ENCODE measurements at regions not wholly inside any gene's neighbourhood (a gene's known extent, or its start where the extent isn't known, plus 50 kb on each side); places are given as distances from the start of the nearest gene placed in this dataset.
"Not testable (repeated sequence)": the region's sequence is repeated elsewhere in the genome, so short reads cannot be mapped to it uniquely, and the experiment has no call there.

GRCh38 chr7:3138206-3138605, 94.5 kb upstream of the CARD11 start:
- no peak for DNase-seq (ENCODE audit: low spot score)

GRCh38 chr7:3138997-3139396, 95.3 kb upstream of the CARD11 start:
- no peak for DNase-seq (ENCODE audit: low spot score)

- DNase-seq (ENCODE audit: low spot score), result no peak
Observed at GRCh38 chr7:3140834-3141233, 97.2 kb upstream of the CARD11 start.

GRCh38 chr7:3141326-3141725, 97.7 kb upstream of the CARD11 start:
- DNase-seq (ENCODE audit: low spot score), result no peak

- DNase-seq (ENCODE audit: low spot score), result no peak
Observed at GRCh38 chr7:3143869-3144775, 100.5 kb upstream of the CARD11 start.

GRCh38 chr7:3144776-3145125, 101.1 kb upstream of the CARD11 start:
- DNase-seq (ENCODE audit: low spot score), result not testable (repeated sequence)

GRCh38 chr7:3146571-3147226, 103.0 kb upstream of the CARD11 start:
- no peak for DNase-seq (ENCODE audit: low spot score)

- DNase-seq (ENCODE audit: low spot score), result not testable (repeated sequence)
Observed at GRCh38 chr7:3148471-3148870, 104.8 kb upstream of the CARD11 start.

- DNase-seq (ENCODE audit: low spot score), result no peak
Observed at GRCh38 chr7:3149231-3149995, 105.7 kb upstream of the CARD11 start.

- DNase-seq (ENCODE audit: low spot score), result no peak
Observed at GRCh38 chr7:3150027-3150426, 106.4 kb upstream of the CARD11 start.

GRCh38 chr7:3151784-3152183, 108.1 kb upstream of the CARD11 start:
- no peak for DNase-seq (ENCODE audit: low spot score)

GRCh38 chr7:3152714-3153113, 109.0 kb upstream of the CARD11 start:
- DNase-seq (ENCODE audit: low spot score), result no peak

GRCh38 chr7:3153118-3153517, 109.5 kb upstream of the CARD11 start:
- DNase-seq (ENCODE audit: low spot score), result no peak

GRCh38 chr7:3154317-3154716, 110.7 kb upstream of the CARD11 start:
- no peak for DNase-seq (ENCODE audit: low spot score)

- peak; percentile 81 for DNase-seq (ENCODE audit: low spot score)
Observed at GRCh38 chr7:3154881-3155494, 111.3 kb upstream of the CARD11 start.

GRCh38 chr7:3156508-3156907, 112.8 kb upstream of the CARD11 start:
- DNase-seq (ENCODE audit: low spot score), result no peak

- DNase-seq (ENCODE audit: low spot score), result no peak
Observed at GRCh38 chr7:3157566-3158287, 114.1 kb upstream of the CARD11 start.

GRCh38 chr7:3158341-3158760, 114.7 kb upstream of the CARD11 start:
- DNase-seq (ENCODE audit: low spot score), result no peak

GRCh38 chr7:3159039-3159438, 115.4 kb upstream of the CARD11 start:
- DNase-seq (ENCODE audit: low spot score), result no peak

- DNase-seq (ENCODE audit: low spot score), result no peak
Observed at GRCh38 chr7:3159445-3159844, 115.8 kb upstream of the CARD11 start.

- DNase-seq (ENCODE audit: low spot score), result not testable (repeated sequence)
Observed at GRCh38 chr7:3159926-3160325, 116.3 kb upstream of the CARD11 start.

- DNase-seq (ENCODE audit: low spot score), result no peak
Observed at GRCh38 chr7:3162289-3162688, 118.6 kb upstream of the CARD11 start.
